Suprapubic skin (tissue), 4 donors: ENCODE measurements at regions not wholly inside any gene's neighbourhood (a gene's known extent, or its start where the extent isn't known, plus 50 kb on each side); places are given as distances from the start of the nearest gene placed in this dataset.

ENCODE experiments used
- EP300 ChIP-seq: sonication (generic); formaldehyde crosslinking; IDR thresholded peaks from one replicate; pipeline ENCODE4 v1.6.1; 2017; ENCODE audit warnings: antibody characterized with exemption
- POLR2A ChIP-seq, 2 donors: fragments of 450-650 bp; IDR thresholded peaks; one replicate each; pipeline ENCODE4 v1.6.1; 2017; ENCODE audit warnings: antibody characterized with exemption in 2 of 2, mild to moderate bottlenecking in 2 of 2, moderate library complexity in 2 of 2
- POLR2AphosphoS5 ChIP-seq, 3 donors: sonication (generic); formaldehyde crosslinking; IDR thresholded peaks; one replicate each; pipeline ENCODE4 v1.6.1; 2017; ENCODE audit warnings: antibody characterized with exemption in 3 of 3
- TF ChIP-seq, protein P1 (sequence below), 2 donors: fragments of 200-600 bp in 1 of 2; fragments of 450-650 bp in 1 of 2; sonication (generic) in 1 of 2; IDR thresholded peaks; one replicate each; pipeline ENCODE4 v1.5.1; 2016 to 2019; ENCODE audit warnings: antibody characterized with exemption in 2 of 2, mild to moderate bottlenecking in 1 of 2, moderate library complexity in 1 of 2

DNA sequence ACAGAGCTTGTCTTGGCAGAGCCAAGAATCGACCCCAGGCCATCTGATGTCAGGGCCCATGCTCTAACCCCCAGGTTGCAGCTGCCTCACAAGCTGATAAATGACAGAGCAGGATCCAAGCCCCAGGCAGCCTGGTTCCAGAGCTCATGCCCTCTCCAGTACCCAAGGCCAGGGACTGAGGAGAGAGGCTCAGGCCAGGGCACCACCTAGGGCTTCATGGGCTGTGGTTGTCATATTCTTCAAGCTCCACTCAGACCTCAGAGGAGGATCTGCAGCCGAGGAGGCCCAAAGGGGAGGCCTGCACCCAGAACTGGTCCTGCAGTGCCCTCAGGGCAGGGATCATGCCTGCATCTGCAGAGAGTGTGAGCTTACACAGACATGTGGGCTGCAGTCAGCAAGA lies 301.1 kb downstream of the MATN1 start:
- TF ChIP-seq, protein P1, sequence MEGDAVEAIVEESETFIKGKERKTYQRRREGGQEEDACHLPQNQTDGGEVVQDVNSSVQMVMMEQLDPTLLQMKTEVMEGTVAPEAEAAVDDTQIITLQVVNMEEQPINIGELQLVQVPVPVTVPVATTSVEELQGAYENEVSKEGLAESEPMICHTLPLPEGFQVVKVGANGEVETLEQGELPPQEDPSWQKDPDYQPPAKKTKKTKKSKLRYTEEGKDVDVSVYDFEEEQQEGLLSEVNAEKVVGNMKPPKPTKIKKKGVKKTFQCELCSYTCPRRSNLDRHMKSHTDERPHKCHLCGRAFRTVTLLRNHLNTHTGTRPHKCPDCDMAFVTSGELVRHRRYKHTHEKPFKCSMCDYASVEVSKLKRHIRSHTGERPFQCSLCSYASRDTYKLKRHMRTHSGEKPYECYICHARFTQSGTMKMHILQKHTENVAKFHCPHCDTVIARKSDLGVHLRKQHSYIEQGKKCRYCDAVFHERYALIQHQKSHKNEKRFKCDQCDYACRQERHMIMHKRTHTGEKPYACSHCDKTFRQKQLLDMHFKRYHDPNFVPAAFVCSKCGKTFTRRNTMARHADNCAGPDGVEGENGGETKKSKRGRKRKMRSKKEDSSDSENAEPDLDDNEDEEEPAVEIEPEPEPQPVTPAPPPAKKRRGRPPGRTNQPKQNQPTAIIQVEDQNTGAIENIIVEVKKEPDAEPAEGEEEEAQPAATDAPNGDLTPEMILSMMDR (IDR thresholded peaks at IDR 0.05): no peak
- TF ChIP-seq POLR2A (IDR thresholded peaks at IDR 0.05) (no peak), POLR2AphosphoS5 (IDR thresholded peaks at IDR 0.05) (no peak), EP300 (no peak)
